PC-9 (cell line): ENCODE measurements at regions not wholly inside any gene's neighbourhood (a gene's known extent, or its start where the extent isn't known, plus 50 kb on each side); places are given as distances from the start of the nearest gene placed in this dataset.

ENCODE experiments used
- BruUV-seq: library from RNA; stranded (reverse); fragments of 400-500 nt; replicated peaks from 2 replicates; lab custom pipeline; 2021; lab: Mats Ljungman, UMichigan
- CTCF ChIA-PET: fragments of 300-600 bp; sonication (Branson Sonifier 250); formaldehyde crosslinking; loops from one replicate; lab custom pipeline; 2022; ENCODE audit warnings: antibody characterized with exemption; lab: Charles Lee
- POLR2A ChIA-PET: fragments of 300-600 bp; sonication (Branson Sonifier 250); formaldehyde crosslinking; loops from one replicate; lab custom pipeline; 2022; ENCODE audit warnings: antibody characterized with exemption; ENCODE audit not compliant: unreplicated experiment; lab: Charles Lee
- DNase-seq, 2 experiments: peaks; one replicate each; pipeline versions ENCODE4 v3.0.0 to v3.0.0-alpha.2; 2015 to 2022; ENCODE audit warnings: mixed read lengths in 1 of 2
- H2AFZ ChIP-seq: fragments of 200-600 bp; sonication (generic); 2 replicates; pipeline ENCODE4 v1.8.1; 2017; ENCODE audit warnings: antibody characterized with exemption
- H3F3A ChIP-seq: fragments of 200-600 bp; sonication (generic); 2 replicates; pipeline ENCODE4 v1.8.1; 2017; ENCODE audit warnings: antibody characterized with exemption, mild to moderate bottlenecking, low read depth; ENCODE audit not compliant: insufficient read depth
- H3K27ac ChIP-seq: fragments of 200-600 bp; sonication (generic); 2 replicates; pipeline ENCODE4 v1.6.1; 2016; ENCODE audit warnings: mixed run types
- H3K27me3 ChIP-seq: fragments of 200-600 bp; sonication (generic); 2 replicates; pipeline ENCODE4 v1.6.1; 2016; ENCODE audit warnings: low read depth, mixed run types; ENCODE audit not compliant: insufficient read depth
- H3K36me3 ChIP-seq: fragments of 200-600 bp; sonication (generic); 2 replicates; pipeline ENCODE4 v1.6.1; 2016; ENCODE audit warnings: low read depth, mixed run types
- H3K4me1 ChIP-seq: fragments of 200-600 bp; sonication (generic); replicated peaks from 2 replicates; pipeline ENCODE4 v1.6.1; 2016; ENCODE audit warnings: mixed run types; ENCODE audit not compliant: insufficient read depth
- H3K4me2 ChIP-seq: fragments of 200-600 bp; sonication (generic); 2 replicates; pipeline ENCODE4 v1.6.1; 2017; ENCODE audit warnings: mixed run types
- H3K4me3 ChIP-seq: fragments of 200-600 bp; sonication (generic); 2 replicates; pipeline ENCODE4 v1.6.1; 2016; ENCODE audit warnings: mixed run types
- H3K79me2 ChIP-seq: fragments of 200-600 bp; sonication (generic); 2 replicates; pipeline ENCODE4 v1.6.1; 2017; ENCODE audit warnings: low read depth, mixed run types
- H3K9me2 ChIP-seq: fragments of 200-600 bp; sonication (generic); 2 replicates; pipeline ENCODE4 v1.8.1; 2017; ENCODE audit warnings: mild to moderate bottlenecking; ENCODE audit not compliant: insufficient read depth
- H3K9me3 ChIP-seq: fragments of 200-600 bp; sonication (generic); 2 replicates; pipeline ENCODE4 v1.8.1; 2016; ENCODE audit warnings: low read depth; ENCODE audit not compliant: insufficient read depth
- H4K20me1 ChIP-seq: fragments of 200-600 bp; sonication (generic); 2 replicates; pipeline ENCODE4 v1.8.1; 2017; ENCODE audit not compliant: insufficient read depth
- CTCF ChIP-seq: fragments of 200-600 bp; sonication (generic); conservative IDR thresholded peaks from 2 replicates; pipeline ENCODE4 v1.6.1; 2017; ENCODE audit warnings: mixed run types, antibody characterized with exemption, mild to moderate bottlenecking, moderate library complexity
- EZH2 ChIP-seq: fragments of 200-600 bp; sonication (generic); IDR thresholded peaks from 2 replicates; pipeline ENCODE4 v1.8.0; 2017; ENCODE audit warnings: antibody characterized with exemption, low read depth
- intact Hi-C: fragments of 100-400 bp; cut with micrococcal nuclease; formaldehyde crosslinking; loops from one replicate; pipeline ENCODE4 v1.10.0; 2022; ENCODE audit not compliant: unreplicated experiment

DNA sequence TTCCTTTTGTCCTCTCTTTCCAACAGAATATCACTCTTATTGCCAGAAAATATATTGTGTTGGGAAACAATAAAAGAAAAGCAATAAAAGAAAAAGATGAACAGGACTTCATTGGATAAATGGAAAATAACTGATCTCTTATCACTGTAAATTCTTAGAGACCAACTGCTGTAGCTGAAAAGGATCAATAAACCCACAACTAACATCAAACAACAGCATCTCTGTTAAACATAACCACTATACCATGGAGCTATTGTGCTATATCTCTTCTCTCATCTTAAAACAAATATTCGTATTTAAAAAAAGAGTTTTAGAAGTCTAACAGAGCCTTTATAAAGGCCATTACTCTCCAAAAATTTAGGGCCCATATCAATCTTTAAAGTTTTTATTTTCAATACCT, 502.4 kb downstream of the TMEM232 start:
- no peak for DNase-seq
- no peaks in the 10 kb centered on the region for H4K20me1 ChIP-seq
- no peaks in the 10 kb centered on the region for H3K27me3 ChIP-seq
- H3K79me2 ChIP-seq, result no peaks in the 10 kb centered on the region
- H3K4me3 ChIP-seq, result no peak overlapping the region
- no peaks in the 10 kb centered on the region for H3K4me1 ChIP-seq
- H3K4me2 ChIP-seq, result no peak overlapping the region
- no peaks in the 10 kb centered on the region for H3K36me3 ChIP-seq
- no peaks in the 10 kb centered on the region for H3F3A ChIP-seq
- H3K9me3 ChIP-seq, result no peaks in the 10 kb centered on the region
- CTCF ChIA-PET, result no interaction called here
- POLR2A ChIA-PET, result no interaction called here
- H3K27ac ChIP-seq, result no peak overlapping the region
- no peaks in the 10 kb centered on the region; the same call in 1 of the 2 replicates for H3K9me2 ChIP-seq
- TF ChIP-seq EZH2, result no peak
- TF ChIP-seq CTCF, result no peak
- intact Hi-C loops, result no loop called here
- no TSS peak for BruUV-seq
- H2AFZ ChIP-seq, result no peak overlapping the region

- intact Hi-C loops, result no loop called here
- H3K36me3 ChIP-seq, result no peaks in the 10 kb centered on the region
- no peak overlapping the region for H2AFZ ChIP-seq
- H3F3A ChIP-seq, result no peaks in the 10 kb centered on the region
- H3K9me2 ChIP-seq, result no peaks in the 10 kb centered on the region; the same call in 1 of the 2 replicates
- H3K4me2 ChIP-seq, result no peak overlapping the region
- ChIA-PET POLR2A (no interaction called here), CTCF (no interaction called here)
- TF ChIP-seq EZH2 (no peak), CTCF (no peak)
- no peaks in the 10 kb centered on the region for H3K4me1 ChIP-seq
- H3K27me3 ChIP-seq, result no peaks in the 10 kb centered on the region
- no peaks in the 10 kb centered on the region for H3K79me2 ChIP-seq
- no peak overlapping the region for H3K27ac ChIP-seq
- DNase-seq, result no peak
- H4K20me1 ChIP-seq, result no peaks in the 10 kb centered on the region
- no TSS peak for BruUV-seq
- H3K9me3 ChIP-seq, result no peaks in the 10 kb centered on the region
- H3K4me3 ChIP-seq, result no peak overlapping the region
Measured at GRCh38 chr5:110225949-110226348, 500.5 kb downstream of the TMEM232 start.

GRCh38 chr5:110239786-110240185, 486.7 kb downstream of the TMEM232 start:
- Histone ChIP-seq H3F3A (no peaks in the 10 kb centered on the region), H3K79me2 (no peaks in the 10 kb centered on the region), H4K20me1 (no peaks in the 10 kb centered on the region), H3K27me3 (no peaks in the 10 kb centered on the region), H3K9me2 (no peaks in the 10 kb centered on the region), H2AFZ (no peak overlapping the region), H3K4me3 (no peak overlapping the region), H3K36me3 (no peaks in the 10 kb centered on the region), H3K4me1 (no peaks in the 10 kb centered on the region), H3K27ac (no peak overlapping the region), H3K4me2 (no peak overlapping the region), H3K9me3 (no peaks in the 10 kb centered on the region)
- no TSS peak for BruUV-seq
- CTCF ChIA-PET, result no interaction called here
- POLR2A ChIA-PET, result no interaction called here
- TF ChIP-seq EZH2 (no peak), CTCF (no peak)
- intact Hi-C loops, result no loop called here
- DNase-seq, result no peak
